HG02981 (cell line): ENCODE measurements at regions not wholly inside any gene's neighbourhood (a gene's known extent, or its start where the extent isn't known, plus 50 kb on each side); places are given as distances from the start of the nearest gene placed in this dataset.

ENCODE experiments used
- ATAC-seq: cut with Tn5 transposase; IDR thresholded peaks from one replicate; pipeline ENCODE4 v1.9.1; 2021; ENCODE audit warnings: mild to moderate bottlenecking, moderate library complexity; ENCODE audit not compliant: unreplicated experiment

GRCh38 chr6:139862311-139862710 lies 487.9 kb upstream of the CITED2 start:
- no peak for ATAC-seq

GRCh38 chr6:139860203-139860602 lies 485.8 kb upstream of the CITED2 start:
- no peak for ATAC-seq

GRCh38 chr6:139858429-139858828 lies 484.0 kb upstream of the CITED2 start:
- no peak for ATAC-seq

GRCh38 chr6:139857143-139857542 lies 482.7 kb upstream of the CITED2 start:
- no peak for ATAC-seq

GRCh38 chr6:139856562-139856961 lies 482.1 kb upstream of the CITED2 start:
- no peak for ATAC-seq

GRCh38 chr6:139855671-139856311 lies 481.3 kb upstream of the CITED2 start:
- ATAC-seq = no peak

- no peak for ATAC-seq
Measured at GRCh38 chr6:139853302-139853992, 479.0 kb upstream of the CITED2 start.

- no peak for ATAC-seq
Measured at GRCh38 chr6:139852488-139853140, 478.2 kb upstream of the CITED2 start.

- no peak for ATAC-seq
Measured at GRCh38 chr6:139852067-139852466, 477.6 kb upstream of the CITED2 start.

GRCh38 chr6:139851206-139851605 lies 476.8 kb upstream of the CITED2 start:
- ATAC-seq = no peak

- no peak for ATAC-seq
Measured at GRCh38 chr6:139850512-139850911, 476.1 kb upstream of the CITED2 start.

GRCh38 chr6:139847457-139847813 lies 473.0 kb upstream of the CITED2 start:
- no peak for ATAC-seq

GRCh38 chr6:139846538-139847456 lies 472.3 kb upstream of the CITED2 start:
- ATAC-seq = peak; percentile 65

GRCh38 chr6:139844907-139845306 lies 470.5 kb upstream of the CITED2 start:
- ATAC-seq = no peak

- peak; percentile 71 for ATAC-seq
Measured at GRCh38 chr6:139841794-139842215, 467.4 kb upstream of the CITED2 start.

- no peak for ATAC-seq
Measured at GRCh38 chr6:139839506-139840156, 465.2 kb upstream of the CITED2 start.

- no peak for ATAC-seq
Measured at GRCh38 chr6:139834232-139834631, 459.8 kb upstream of the CITED2 start.

- no peak for ATAC-seq
Measured at GRCh38 chr6:139833592-139833991, 459.1 kb upstream of the CITED2 start.

GRCh38 chr6:139832493-139833305 lies 458.3 kb upstream of the CITED2 start:
- ATAC-seq = no peak

GRCh38 chr6:139829576-139829975 lies 455.1 kb upstream of the CITED2 start:
- no peak for ATAC-seq
